ENCODE measurements at regions not wholly inside any gene's neighbourhood (a gene's known extent, or its start where the extent isn't known, plus 50 kb on each side); places are given as distances from the start of the nearest gene placed in this dataset.
A peak's percentile ranks its signal among the peaks of the same experiment; 100 is the strongest.

- ChIA-PET CTCF (ENCODE audit: low intra/inter-chr PET ratio) (no interaction called here), POLR2A (no interaction called here)
- FAIRE-seq = no peak
- no peak for ATAC-seq
- H3K9me3 ChIP-seq (replicated peaks; ENCODE audit: control insufficient read depth, insufficient read depth, low read depth, low read length) = no peaks in the 10 kb centered on the region; the same call in 1 of the 2 replicates
- no peaks in the 10 kb centered on the region for H3K4me1 ChIP-seq (replicated peaks in 1 of 2; ENCODE audit: control insufficient read depth in 2 of 2, insufficient read depth in 2 of 2, low read length in 2 of 2)
- BruUV-seq (replicated peaks) = no TSS peak
- H3K36me3 ChIP-seq (ENCODE audit: control insufficient read depth, insufficient read depth, low read length) = no peaks in the 10 kb centered on the region
- no peak overlapping the region for H3K4me3 ChIP-seq
- H2AFZ ChIP-seq (ENCODE audit: low read depth, low read length) = no peak overlapping the region
- H3K9me1 ChIP-seq (ENCODE audit: control insufficient read depth, insufficient read depth, low read length) = no peaks in the 10 kb centered on the region
- TF ChIP-seq CBX3 (IDR thresholded peaks at IDR 0.05; ENCODE audit: borderline replicate concordance in 1 of 2, low read length in 2 of 2) (0 out of 3 replicates have a peak, but pooled peaks of 1 of the 2 experiments have one; percentile 29), KDM4B (IDR thresholded peaks at IDR 0.05; ENCODE audit: borderline replicate concordance in 2 of 2, low read depth in 1 of 2) (no peak), ZNF217 (CRISPR knock-in tag; IDR thresholded peaks at IDR 0.05) (no peak), REST (IDR thresholded peaks at IDR 0.05; ENCODE audit: borderline replicate concordance) (no peak), REST (CRISPR knock-in tag; IDR thresholded peaks at IDR 0.05; ENCODE audit: low read depth) (no peak), CBX5 (IDR thresholded peaks at IDR 0.05; ENCODE audit: borderline replicate concordance, low read depth) (0 out of 2 replicates have a peak, but pooled peaks have one; percentile 41), HOMEZ (CRISPR knock-in tag; IDR thresholded peaks at IDR 0.05) (no peak)
- no peak for DNase-seq (ENCODE audit: extremely low read depth in 1 of 4, low spot score in 3 of 4)
- H3K4me2 ChIP-seq (ENCODE audit: insufficient read depth, low read length) = no peak overlapping the region
- no peak overlapping the region for H3K27ac ChIP-seq (ENCODE audit: extremely low read depth, low read depth, low read length)
- 0% methylated on average over 2 of the region's 2 CpGs for WGBS (ENCODE audit: insufficient coverage, low coverage, missing lambda C conversion rate)
- H3K9ac ChIP-seq (ENCODE audit: insufficient read depth in 1 of 2, low read depth in 2 of 2, low read length in 2 of 2) = no peak overlapping the region
- in situ Hi-C loops (cut with MboI) (no loop called here), intact Hi-C loops (cut with micrococcal nuclease) (no loop called here)
- H3K79me2 ChIP-seq (ENCODE audit: control insufficient read depth, insufficient read depth, low read length) = no peaks in the 10 kb centered on the region
- H3K27me3 ChIP-seq (ENCODE audit: control insufficient read depth in 2 of 2, insufficient read depth in 2 of 2, low read length in 2 of 2) = no peaks in the 10 kb centered on the region
- no peaks in the 10 kb centered on the region for H4K20me1 ChIP-seq (replicated peaks; ENCODE audit: control insufficient read depth, insufficient read depth, low read length)
Observed at GRCh38 chr11:97498891-97499290, 1109.1 kb downstream of the JRKL start.

All from K562 (cell line).